OCI-LY3 (cell line): ENCODE measurements at regions not wholly inside any gene's neighbourhood (a gene's known extent, or its start where the extent isn't known, plus 50 kb on each side); places are given as distances from the start of the nearest gene placed in this dataset.

Experiments used
- CTCF ChIP-seq: fragments of 200-600, 300-600 bp; sonication (generic); IDR thresholded peaks from 2 replicates; pipeline ENCODE4 v1.5.1; 2014; ENCODE audit warnings: antibody characterized with exemption, low read length, low read depth
- EZH2phosphoT487 ChIP-seq: fragments of 200-600 bp; shearing (Covaris generic); IDR thresholded peaks from 2 replicates; pipeline ENCODE4 v1.6.1; 2018; ENCODE audit warnings: antibody characterized with exemption, mixed run types, low read depth

GRCh38 chr4:146033149-146033548 is 94.5 kb upstream of the ZNF827 start:
- TF ChIP-seq CTCF: no peak
- TF ChIP-seq EZH2phosphoT487: no peak
